ENCODE measurements at regions not wholly inside any gene's neighbourhood (a gene's known extent, or its start where the extent isn't known, plus 50 kb on each side); places are given as distances from the start of the nearest gene placed in this dataset.

DNA sequence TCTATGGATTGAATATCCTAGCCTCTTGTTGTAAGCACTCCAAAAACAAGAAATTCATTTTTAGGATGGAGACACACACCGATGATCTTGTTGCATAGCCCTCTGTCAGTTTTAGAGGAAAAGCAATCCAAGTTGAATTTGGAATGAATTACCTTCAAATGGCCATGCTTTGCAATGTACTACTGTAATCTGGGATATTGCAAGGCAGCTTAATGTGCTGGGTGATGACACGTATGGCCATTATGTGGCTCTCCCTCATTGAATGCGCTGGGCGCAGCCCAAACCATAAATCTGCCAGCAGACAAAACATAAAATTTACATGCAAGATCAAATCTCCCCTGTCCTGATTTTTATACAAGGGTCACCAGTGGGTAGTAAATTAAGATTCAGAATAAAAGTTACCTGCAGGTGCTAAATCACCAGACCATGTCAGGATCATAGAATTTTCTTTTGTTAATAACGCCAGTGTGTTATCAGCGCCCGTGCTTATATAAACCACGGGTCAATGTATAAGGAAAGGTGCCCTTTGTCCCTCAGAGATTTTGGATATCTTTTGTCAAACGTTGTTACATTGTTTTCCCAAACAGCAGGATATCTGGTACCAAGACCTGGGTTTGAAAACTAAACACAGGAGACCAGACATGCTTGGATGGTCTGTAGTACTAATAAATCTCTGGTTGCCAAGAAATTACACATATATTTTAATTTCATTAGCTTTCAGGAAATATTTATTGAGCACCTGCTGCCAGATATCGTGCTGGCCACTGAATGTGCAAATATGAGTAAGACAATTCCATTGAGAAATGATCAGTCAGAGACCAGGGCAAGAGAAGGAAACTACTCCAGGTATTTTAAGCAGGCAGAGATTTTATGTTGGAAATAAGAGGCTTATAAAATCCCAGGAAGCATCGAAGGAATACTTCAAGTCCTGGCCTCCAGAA lies 237.1 kb downstream of the EBLN2 start:
- no peak overlapping the region for H3K27ac ChIP-seq
- no peak overlapping the region for H3K4me3 ChIP-seq
- DNase-seq = no peak
- TF ChIP-seq, protein P1, sequence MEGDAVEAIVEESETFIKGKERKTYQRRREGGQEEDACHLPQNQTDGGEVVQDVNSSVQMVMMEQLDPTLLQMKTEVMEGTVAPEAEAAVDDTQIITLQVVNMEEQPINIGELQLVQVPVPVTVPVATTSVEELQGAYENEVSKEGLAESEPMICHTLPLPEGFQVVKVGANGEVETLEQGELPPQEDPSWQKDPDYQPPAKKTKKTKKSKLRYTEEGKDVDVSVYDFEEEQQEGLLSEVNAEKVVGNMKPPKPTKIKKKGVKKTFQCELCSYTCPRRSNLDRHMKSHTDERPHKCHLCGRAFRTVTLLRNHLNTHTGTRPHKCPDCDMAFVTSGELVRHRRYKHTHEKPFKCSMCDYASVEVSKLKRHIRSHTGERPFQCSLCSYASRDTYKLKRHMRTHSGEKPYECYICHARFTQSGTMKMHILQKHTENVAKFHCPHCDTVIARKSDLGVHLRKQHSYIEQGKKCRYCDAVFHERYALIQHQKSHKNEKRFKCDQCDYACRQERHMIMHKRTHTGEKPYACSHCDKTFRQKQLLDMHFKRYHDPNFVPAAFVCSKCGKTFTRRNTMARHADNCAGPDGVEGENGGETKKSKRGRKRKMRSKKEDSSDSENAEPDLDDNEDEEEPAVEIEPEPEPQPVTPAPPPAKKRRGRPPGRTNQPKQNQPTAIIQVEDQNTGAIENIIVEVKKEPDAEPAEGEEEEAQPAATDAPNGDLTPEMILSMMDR (IDR thresholded peaks at IDR 0.05) = no peak
- TF ChIP-seq POLR2AphosphoS5 (IDR thresholded peaks at IDR 0.05) (no peak), POLR2A (IDR thresholded peaks at IDR 0.05) (no peak), EP300 (IDR thresholded peaks at IDR 0.05; ENCODE audit: low read depth) (no peak)
- intact Hi-C loops (cut with DNase I; ENCODE audit: low total_unique reads) (no loop called here), in situ Hi-C loops (cut with MboI; ENCODE audit: low pct_ligation_motif_present in 1 of 4, low pct_unique_long_range_greater_than_20kb in 1 of 4, low sequenced_read_pairs in 3 of 4) (no loop called here)
- H3K9me3 ChIP-seq = no peaks in the 10 kb centered on the region
- WGBS, 2 donors (ENCODE audit: low coverage in 1 of 2) = 43 to 46% methylated on average over 7 to 11 of the region's 11 CpGs
- H3K4me1 ChIP-seq = no peaks in the 10 kb centered on the region
- no peaks in the 10 kb centered on the region for H3K36me3 ChIP-seq
- no peaks in the 10 kb centered on the region for H3K27me3 ChIP-seq

DNA sequence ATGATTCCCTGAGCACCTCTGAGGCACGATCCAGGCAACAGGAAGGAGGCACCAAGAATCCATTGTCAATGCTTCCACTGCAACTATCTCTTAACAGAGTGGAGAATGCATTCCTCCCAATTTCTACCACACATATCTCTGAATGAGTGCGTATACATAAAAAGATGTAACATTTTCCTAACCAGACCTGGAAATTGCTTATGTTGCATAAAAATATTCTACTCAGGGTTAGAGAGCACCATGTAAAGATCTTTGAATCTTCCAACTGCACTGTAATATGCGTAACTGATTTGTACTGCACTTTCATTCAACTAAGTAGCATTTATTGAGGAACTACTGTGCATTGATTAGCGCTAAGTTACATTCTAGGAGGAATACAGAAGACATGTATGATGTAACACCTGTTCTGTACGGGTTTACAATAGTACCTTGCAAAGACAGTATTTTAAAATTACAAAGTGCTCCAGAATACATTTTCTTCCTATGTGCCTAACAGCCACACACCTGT lies 237.8 kb downstream of the EBLN2 start:
- Histone ChIP-seq H3K36me3 (no peaks in the 10 kb centered on the region), H3K27me3 (no peaks in the 10 kb centered on the region), H3K4me1 (no peaks in the 10 kb centered on the region), H3K9me3 (no peaks in the 10 kb centered on the region), H3K27ac (no peak overlapping the region), H3K4me3 (no peak overlapping the region)
- intact Hi-C loops (cut with DNase I; ENCODE audit: low total_unique reads) = no loop called here
- in situ Hi-C loops (cut with MboI; ENCODE audit: low pct_ligation_motif_present in 1 of 4, low pct_unique_long_range_greater_than_20kb in 1 of 4, low sequenced_read_pairs in 3 of 4) = no loop called here
- no peak for DNase-seq
- TF ChIP-seq, protein P1 (IDR thresholded peaks at IDR 0.05) = no peak
- TF ChIP-seq EP300 (IDR thresholded peaks at IDR 0.05; ENCODE audit: low read depth) (no peak), POLR2A (IDR thresholded peaks at IDR 0.05) (no peak), POLR2AphosphoS5 (IDR thresholded peaks at IDR 0.05) (no peak)
- WGBS, 2 donors (ENCODE audit: low coverage in 1 of 2) = 77 to 79% methylated on average over 5 of the region's 5 CpGs

DNA sequence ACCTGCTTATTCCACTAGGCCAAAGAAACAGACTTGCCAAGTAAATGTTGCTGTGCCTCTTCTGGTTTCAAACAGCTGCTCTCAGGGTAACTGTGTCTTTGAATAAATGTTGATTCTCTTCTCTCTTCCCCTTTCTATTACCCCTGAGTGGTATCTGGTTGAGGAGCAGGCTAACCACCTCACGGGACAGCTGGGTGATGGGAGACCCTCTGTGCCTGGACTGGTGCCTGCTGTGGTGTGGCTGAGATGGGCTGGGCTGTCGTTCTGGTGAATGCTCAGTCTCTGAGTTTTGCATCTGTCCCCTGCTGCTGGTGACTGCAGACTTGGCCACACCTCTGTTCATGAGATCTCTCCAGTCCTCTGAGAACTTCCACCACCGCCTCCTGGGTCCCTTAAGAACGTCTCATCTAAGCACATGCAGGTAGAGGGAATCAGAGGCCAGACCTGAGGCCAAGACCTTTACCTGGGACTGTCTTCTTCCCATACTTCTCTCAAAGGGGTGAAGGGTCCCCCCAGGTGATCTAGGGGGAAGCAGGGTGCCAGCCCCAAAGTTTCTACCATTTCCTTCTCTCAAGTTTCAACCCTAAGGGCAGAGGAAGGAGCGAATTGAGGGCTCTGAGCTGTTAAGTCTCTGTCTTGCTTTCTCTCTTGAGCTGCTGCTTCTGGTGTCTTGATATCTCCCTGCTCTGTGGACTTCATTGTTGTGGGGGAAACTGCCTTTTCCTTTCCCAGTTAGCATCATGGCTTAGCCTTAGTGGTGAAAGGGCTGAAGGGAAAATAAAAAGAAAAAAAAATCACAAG lies 252.9 kb downstream of the EBLN2 start:
- H3K27ac ChIP-seq = no peak overlapping the region
- TF ChIP-seq EP300 (IDR thresholded peaks at IDR 0.05; ENCODE audit: low read depth) (no peak), POLR2AphosphoS5 (IDR thresholded peaks at IDR 0.05) (no peak), POLR2A (IDR thresholded peaks at IDR 0.05) (no peak)
- TF ChIP-seq, protein P1 (IDR thresholded peaks at IDR 0.05) = no peak
- H3K27me3 ChIP-seq = no peaks in the 10 kb centered on the region
- no peaks in the 10 kb centered on the region for H3K9me3 ChIP-seq
- H3K4me1 ChIP-seq = no peaks in the 10 kb centered on the region
- intact Hi-C loops (cut with DNase I; ENCODE audit: low total_unique reads) (no loop called here), in situ Hi-C loops (cut with MboI; ENCODE audit: low pct_ligation_motif_present in 1 of 4, low pct_unique_long_range_greater_than_20kb in 1 of 4, low sequenced_read_pairs in 3 of 4) (no loop called here)
- no peaks in the 10 kb centered on the region for H3K36me3 ChIP-seq
- DNase-seq = no peak
- H3K4me3 ChIP-seq = no peak overlapping the region
- 71 to 95% methylated on average over 1 to 5 of the region's 5 CpGs for WGBS, 2 donors (ENCODE audit: low coverage in 1 of 2)

DNA sequence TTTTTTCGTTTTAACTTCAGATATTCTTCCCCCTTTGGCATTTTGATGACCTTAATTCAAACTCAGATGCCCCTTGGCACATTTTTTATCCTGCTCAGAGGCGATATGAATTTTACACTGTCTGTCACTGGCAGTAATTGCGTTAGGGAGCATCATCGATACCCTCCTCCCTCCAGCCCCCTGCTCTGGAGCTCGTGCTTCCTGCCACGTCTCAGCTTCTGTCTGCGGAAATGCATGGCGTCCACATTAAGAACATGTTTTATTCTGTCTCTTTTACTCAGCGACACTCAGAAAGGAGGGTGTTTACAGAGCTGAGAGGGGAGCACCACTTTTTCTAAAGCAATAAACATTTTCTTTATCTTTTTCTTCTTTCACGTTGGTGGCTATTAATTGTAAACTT lies 254.2 kb downstream of the EBLN2 start:
- in situ Hi-C loops (cut with MboI; ENCODE audit: low pct_ligation_motif_present in 1 of 4, low pct_unique_long_range_greater_than_20kb in 1 of 4, low sequenced_read_pairs in 3 of 4) (no loop called here), intact Hi-C loops (cut with DNase I; ENCODE audit: low total_unique reads) (no loop called here)
- Histone ChIP-seq H3K36me3 (no peaks in the 10 kb centered on the region), H3K4me3 (no peak overlapping the region), H3K4me1 (no peaks in the 10 kb centered on the region), H3K27ac (no peak overlapping the region), H3K27me3 (no peaks in the 10 kb centered on the region), H3K9me3 (no peaks in the 10 kb centered on the region)
- 71 to 74% methylated on average over 7 to 10 of the region's 10 CpGs for WGBS, 2 donors (ENCODE audit: low coverage in 1 of 2)
- DNase-seq = no peak
- TF ChIP-seq POLR2A (IDR thresholded peaks at IDR 0.05) (no peak), EP300 (IDR thresholded peaks at IDR 0.05; ENCODE audit: low read depth) (no peak), POLR2AphosphoS5 (IDR thresholded peaks at IDR 0.05) (no peak)
- TF ChIP-seq, protein P1 (IDR thresholded peaks at IDR 0.05) = no peak
